ENCODE measurements at regions not wholly inside any gene's neighbourhood (a gene's known extent, or its start where the extent isn't known, plus 50 kb on each side); places are given as distances from the start of the nearest gene placed in this dataset.
A peak's percentile ranks its signal among the peaks of the same experiment; 100 is the strongest.

- ATAC-seq = no peak
- TF ChIP-seq CSDC2 (CRISPR knock-in tag; IDR thresholded peaks at IDR 0.05) (no peak), ESRRG (CRISPR knock-in tag; IDR thresholded peaks at IDR 0.05) (no peak), CSRNP3 (CRISPR knock-in tag; IDR thresholded peaks at IDR 0.05) (no peak), BACH2 (CRISPR knock-in tag; IDR thresholded peaks at IDR 0.05; ENCODE audit: borderline replicate concordance) (no peak), ZC3H10 (CRISPR knock-in tag; IDR thresholded peaks at IDR 0.05) (no peak), TSHZ2 (CRISPR knock-in tag; IDR thresholded peaks at IDR 0.05) (no peak), ZFP30 (CRISPR knock-in tag; IDR thresholded peaks at IDR 0.05) (no peak), ARNTL (CRISPR knock-in tag; IDR thresholded peaks at IDR 0.05; ENCODE audit: borderline replicate concordance, low read depth) (no peak), ISL1 (CRISPR knock-in tag; IDR thresholded peaks at IDR 0.05) (no peak), ZNF70 (CRISPR knock-in tag; IDR thresholded peaks at IDR 0.05) (no peak), TCF4 (CRISPR knock-in tag; IDR thresholded peaks at IDR 0.05; ENCODE audit: borderline replicate concordance) (no peak), GLIS3 (CRISPR knock-in tag; IDR thresholded peaks at IDR 0.05) (no peak), PATZ1 (CRISPR knock-in tag; IDR thresholded peaks at IDR 0.05; ENCODE audit: borderline replicate concordance) (no peak), ZNF565 (CRISPR knock-in tag; conservative IDR thresholded peaks at IDR 0.05; ENCODE audit: low read depth) (no peak), SNAI2 (CRISPR knock-in tag; IDR thresholded peaks at IDR 0.05) (no peak), POU6F1 (CRISPR knock-in tag; IDR thresholded peaks at IDR 0.05; ENCODE audit: borderline replicate concordance, low read depth) (no peak), CREB5 (CRISPR knock-in tag; IDR thresholded peaks at IDR 0.05; ENCODE audit: low read depth) (no peak)
Observed at GRCh38 chr3:70853161-70853944, 540.9 kb upstream of the MDFIC2 start.

- TF ChIP-seq ISL1 (CRISPR knock-in tag; IDR thresholded peaks at IDR 0.05) (peak; percentile 65), CSDC2 (CRISPR knock-in tag; IDR thresholded peaks at IDR 0.05) (no peak)
- ATAC-seq = peak; percentile 98
Observed at GRCh38 chr3:70849911-70850699, 537.7 kb upstream of the MDFIC2 start.

- no peak for ATAC-seq
- TF ChIP-seq ZNF8 (CRISPR knock-in tag; IDR thresholded peaks at IDR 0.05) (no peak), POU6F1 (CRISPR knock-in tag; IDR thresholded peaks at IDR 0.05; ENCODE audit: borderline replicate concordance, low read depth) (no peak), PPARA (CRISPR knock-in tag; IDR thresholded peaks at IDR 0.05; ENCODE audit: borderline replicate concordance) (no peak), PATZ1 (CRISPR knock-in tag; IDR thresholded peaks at IDR 0.05; ENCODE audit: borderline replicate concordance) (no peak), GLIS3 (CRISPR knock-in tag; IDR thresholded peaks at IDR 0.05) (no peak), OSR1 (CRISPR knock-in tag; IDR thresholded peaks at IDR 0.05) (no peak), SNAI2 (CRISPR knock-in tag; IDR thresholded peaks at IDR 0.05) (no peak), CREB5 (CRISPR knock-in tag; IDR thresholded peaks at IDR 0.05; ENCODE audit: low read depth) (no peak), ISL1 (CRISPR knock-in tag; IDR thresholded peaks at IDR 0.05) (no peak)
Observed at GRCh38 chr3:70840106-70840870, 527.9 kb upstream of the MDFIC2 start.
